HG03442 (cell line): ENCODE measurements at regions not wholly inside any gene's neighbourhood (a gene's known extent, or its start where the extent isn't known, plus 50 kb on each side); places are given as distances from the start of the nearest gene placed in this dataset.

Experiments used
- ATAC-seq: cut with Tn5 transposase; IDR thresholded peaks from one replicate; pipeline ENCODE4 v1.9.1; 2021; ENCODE audit warnings: mild to moderate bottlenecking, moderate library complexity; ENCODE audit not compliant: unreplicated experiment

DNA sequence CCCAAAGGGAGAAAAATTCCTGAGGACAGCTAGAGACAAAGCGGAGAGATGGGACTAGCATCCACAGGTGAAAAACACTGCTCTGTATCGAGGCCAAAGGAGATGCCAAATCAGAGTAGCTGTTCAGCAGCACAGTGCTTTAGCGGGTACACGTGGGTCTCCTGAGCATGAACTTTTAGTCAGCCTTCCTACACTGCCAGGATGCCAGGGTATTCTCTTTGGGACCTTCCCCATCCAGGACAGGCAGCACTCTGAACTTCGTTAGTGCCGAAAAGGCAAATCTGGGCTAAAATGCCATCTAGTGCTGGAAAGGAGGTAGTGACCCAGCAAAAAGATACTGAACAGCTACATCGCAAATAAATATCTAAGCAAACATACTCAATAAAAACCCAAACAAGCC, 64.9 kb downstream of the C6orf58 start:
- peak; percentile 89 for ATAC-seq
